Astrocyte of the spinal cord (primary cell): ENCODE measurements at regions not wholly inside any gene's neighbourhood (a gene's known extent, or its start where the extent isn't known, plus 50 kb on each side); places are given as distances from the start of the nearest gene placed in this dataset.
"Not testable (repeated sequence)": the region's sequence is repeated elsewhere in the genome, so short reads cannot be mapped to it uniquely, and the experiment has no call there.

Experiments
- DNase-seq: peaks from one replicate; pipeline ENCODE4 v3.0.0; 2011; ENCODE audit warnings: low read depth, low spot score
- H3K4me3 ChIP-seq: 2 replicates; pipeline ENCODE4 v1.5.1; 2011; ENCODE audit warnings: low read depth, mild to moderate bottlenecking, low read length, moderate library complexity
- CTCF ChIP-seq: IDR thresholded peaks from 2 replicates; pipeline ENCODE4 v1.5.1; 2012; ENCODE audit warnings: low read depth, mild to moderate bottlenecking, low read length, inconsistent platforms
- in situ Hi-C: cut with HindIII; loops from 2 replicates; pipeline ENCODE4 v1.10.0; 2017; ENCODE audit warnings: low sequenced_read_pairs

GRCh38 chr7:50908628-50909290 lies 126.1 kb upstream of the GRB10 start:
- H3K4me3 ChIP-seq, result no peak overlapping the region
- TF ChIP-seq CTCF, result no peak
- in situ Hi-C loops, result no loop called here
- DNase-seq, result no peak

GRCh38 chr7:50898604-50899477 lies 116.1 kb upstream of the GRB10 start:
- H3K4me3 ChIP-seq, in situ Hi-C loops, DNase-seq: not testable (repeated sequence)

- H3K4me3 ChIP-seq, in situ Hi-C loops, DNase-seq: not testable (repeated sequence)
These were observed 104.4 kb upstream of the GRB10 start for GRCh38 chr7:50887061-50887460.

- in situ Hi-C loops, result no loop called here
These were observed 89.7 kb upstream of the GRB10 start for GRCh38 chr7:50872437-50872836.

GRCh38 chr7:50869108-50869725 lies 86.5 kb upstream of the GRB10 start:
- peak; percentile 90 for DNase-seq
- in situ Hi-C loops, result no loop called here
- TF ChIP-seq CTCF, result no peak
- no peak overlapping the region for H3K4me3 ChIP-seq

More at GRCh38 chr7:50872437-50872836, 89.7 kb upstream of the GRB10 start:
- DNase-seq, result no peak
- TF ChIP-seq CTCF, result no peak
- no peak overlapping the region for H3K4me3 ChIP-seq

GRCh38 chr7:50868426-50869100 lies 85.9 kb upstream of the GRB10 start:
- TF ChIP-seq CTCF, result no peak
- no peak for DNase-seq
- no peak overlapping the region for H3K4me3 ChIP-seq
- in situ Hi-C loops, result no loop called here

GRCh38 chr7:50867034-50867356 lies 84.3 kb upstream of the GRB10 start:
- in situ Hi-C loops, result no loop called here
- no peak for TF ChIP-seq CTCF
- DNase-seq, result no peak
- no peak overlapping the region for H3K4me3 ChIP-seq
